ENCODE measurements at regions not wholly inside any gene's neighbourhood (a gene's known extent, or its start where the extent isn't known, plus 50 kb on each side); places are given as distances from the start of the nearest gene placed in this dataset.

- TF ChIP-seq CTCF (IDR thresholded peaks at IDR 0.05) (no peak), POLR2A (IDR thresholded peaks at IDR 0.05) (no peak), POLR2AphosphoS5 (IDR thresholded peaks at IDR 0.05) (no peak), EP300 (IDR thresholded peaks at IDR 0.05) (no peak)
Measured at GRCh38 chr13:60957816-60958215, 457.8 kb downstream of the PCDH20 start.
